Testis (tissue), 2 donors: ENCODE measurements at regions not wholly inside any gene's neighbourhood (a gene's known extent, or its start where the extent isn't known, plus 50 kb on each side); places are given as distances from the start of the nearest gene placed in this dataset.

Source experiments
- DNase-seq: peaks from one replicate; pipeline ENCODE4 v3.0.0-alpha.2; 2019
- H3K27ac ChIP-seq, 2 donors: fragments of 200-600 bp; sonication (generic); one replicate each; pipeline ENCODE4 v1.5.1; 2019
- H3K27me3 ChIP-seq: fragments of 200-600 bp; sonication (generic); one replicate; pipeline ENCODE4 v1.5.1; 2019
- H3K36me3 ChIP-seq: fragments of 200-600 bp; sonication (generic); one replicate; pipeline ENCODE4 v1.5.1; 2017; ENCODE audit warnings: low read depth; ENCODE audit errors: missing control alignments
- H3K4me1 ChIP-seq: fragments of 200-600 bp; sonication (generic); one replicate; pipeline ENCODE4 v1.5.1; 2019
- H3K4me3 ChIP-seq, 2 donors: fragments of 200-600 bp; sonication (generic); one replicate each; pipeline ENCODE4 v1.5.1; 2017 to 2019
- H3K9me3 ChIP-seq: fragments of 200-600 bp; sonication (generic); one replicate; pipeline ENCODE4 v1.5.1; 2017
- POLR2A ChIP-seq: fragments of 450-650 bp; IDR thresholded peaks from one replicate; pipeline ENCODE4 v1.6.1; 2017; ENCODE audit warnings: antibody characterized with exemption, mild to moderate bottlenecking, moderate library complexity
- WGBS, 2 donors: methylation state at CpG; one replicate each; pipeline ENCODE4 v1.1.5; 2018; 5-methylcytosine and 5-hydroxymethylcytosine counted together
- intact Hi-C: fragments of 100-400 bp; cut with DNase I; formaldehyde crosslinking; loops from one replicate; pipeline ENCODE4 v1.15.1; 2023; ENCODE audit warnings: low total_unique reads
- TF ChIP-seq, protein P1 (sequence below), 3 experiments: fragments of 450-650 bp in 2 of 3; fragments of 200-600 bp in 1 of 3; sonication (generic) in 1 of 3; IDR thresholded peaks; one replicate each; pipeline ENCODE4 v1.5.1; 2016 to 2019; ENCODE audit warnings: antibody characterized with exemption in 3 of 3, mild to moderate bottlenecking in 2 of 3, moderate library complexity in 1 of 3

DNA sequence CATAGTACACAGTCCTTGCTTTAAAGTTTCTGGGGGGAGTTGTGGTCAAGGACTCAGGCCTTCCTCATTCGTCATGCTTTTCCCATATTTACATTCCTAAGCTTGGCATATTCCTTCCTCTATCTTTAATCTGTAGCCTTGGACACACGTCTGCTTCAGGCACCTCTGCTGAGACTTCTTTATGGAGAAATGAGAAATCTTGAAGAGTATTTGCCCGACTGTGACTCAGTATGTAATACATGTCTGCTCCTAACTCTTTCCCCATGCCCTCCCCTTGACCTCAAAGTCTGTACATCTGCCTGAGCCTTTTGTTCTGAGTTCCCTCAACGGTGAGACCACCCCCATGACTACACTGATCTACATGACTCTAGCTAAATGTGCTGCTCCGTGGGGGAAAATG, 246.1 kb downstream of the SI start:
- TF ChIP-seq, protein P1, sequence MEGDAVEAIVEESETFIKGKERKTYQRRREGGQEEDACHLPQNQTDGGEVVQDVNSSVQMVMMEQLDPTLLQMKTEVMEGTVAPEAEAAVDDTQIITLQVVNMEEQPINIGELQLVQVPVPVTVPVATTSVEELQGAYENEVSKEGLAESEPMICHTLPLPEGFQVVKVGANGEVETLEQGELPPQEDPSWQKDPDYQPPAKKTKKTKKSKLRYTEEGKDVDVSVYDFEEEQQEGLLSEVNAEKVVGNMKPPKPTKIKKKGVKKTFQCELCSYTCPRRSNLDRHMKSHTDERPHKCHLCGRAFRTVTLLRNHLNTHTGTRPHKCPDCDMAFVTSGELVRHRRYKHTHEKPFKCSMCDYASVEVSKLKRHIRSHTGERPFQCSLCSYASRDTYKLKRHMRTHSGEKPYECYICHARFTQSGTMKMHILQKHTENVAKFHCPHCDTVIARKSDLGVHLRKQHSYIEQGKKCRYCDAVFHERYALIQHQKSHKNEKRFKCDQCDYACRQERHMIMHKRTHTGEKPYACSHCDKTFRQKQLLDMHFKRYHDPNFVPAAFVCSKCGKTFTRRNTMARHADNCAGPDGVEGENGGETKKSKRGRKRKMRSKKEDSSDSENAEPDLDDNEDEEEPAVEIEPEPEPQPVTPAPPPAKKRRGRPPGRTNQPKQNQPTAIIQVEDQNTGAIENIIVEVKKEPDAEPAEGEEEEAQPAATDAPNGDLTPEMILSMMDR (IDR thresholded peaks at IDR 0.05), result no peak
- no peak for TF ChIP-seq POLR2A
- Histone ChIP-seq H3K27ac (no peak overlapping the region), H3K36me3 (no peaks in the 10 kb centered on the region), H3K9me3 (no peaks in the 10 kb centered on the region), H3K4me1 (no peaks in the 10 kb centered on the region), H3K4me3 (no peak overlapping the region), H3K27me3 (no peaks in the 10 kb centered on the region)
- DNase-seq, result no peak
- 50 to 64% methylated on average over 5 of the region's 5 CpGs for WGBS, 2 donors
- intact Hi-C loops, result no loop called here

DNA sequence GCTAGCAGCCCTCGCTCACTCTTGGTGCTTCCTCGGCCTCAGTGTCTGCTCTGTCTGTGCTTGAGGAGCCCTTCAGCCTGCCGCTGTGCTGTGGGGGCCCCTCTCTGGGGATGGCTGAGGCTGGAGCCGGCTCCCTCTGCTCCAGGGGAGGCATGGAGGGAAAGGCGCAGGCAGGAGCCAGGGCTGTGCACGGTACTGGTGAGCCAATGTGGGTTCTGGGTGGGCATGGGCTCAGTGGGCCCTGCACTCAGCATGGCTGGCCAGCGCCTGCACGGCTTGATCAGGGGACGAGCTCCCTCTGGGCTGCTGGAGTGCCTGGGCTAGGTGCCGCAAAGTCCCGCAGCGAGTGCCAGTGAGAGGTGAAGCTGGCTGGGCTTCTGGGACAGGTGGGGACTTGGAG, 260.0 kb downstream of the SI start:
- intact Hi-C loops, result no loop called here
- no peak for TF ChIP-seq POLR2A
- TF ChIP-seq, protein P1 (IDR thresholded peaks at IDR 0.05), result no peak
- WGBS, 2 donors, result 95 to 100% methylated on average over 7 to 12 of the region's 12 CpGs

DNA sequence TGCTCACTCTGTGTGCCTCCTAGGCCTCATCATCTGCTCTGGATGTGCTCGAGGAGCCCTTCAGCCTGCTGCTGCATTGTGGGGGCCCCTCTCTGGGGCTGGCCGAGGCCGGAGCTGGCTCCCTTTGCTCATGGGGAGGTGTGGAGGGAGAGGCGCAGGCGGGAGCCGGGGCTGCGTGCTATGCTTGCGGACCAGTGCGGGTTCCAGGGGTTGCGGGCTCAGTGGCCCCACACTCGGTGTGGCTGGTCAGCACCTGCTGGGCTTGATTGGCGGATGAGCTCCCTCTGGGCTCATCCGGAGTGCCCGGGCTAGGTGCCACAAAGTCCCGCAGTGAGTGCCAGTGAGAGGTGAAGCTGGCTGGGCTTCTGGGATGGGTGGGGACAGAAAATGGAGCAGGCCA, 264.2 kb downstream of the SI start:
- Histone ChIP-seq H3K4me3 (no peak overlapping the region), H3K27me3 (no peaks in the 10 kb centered on the region), H3K27ac (no peak overlapping the region), H3K4me1 (no peaks in the 10 kb centered on the region), H3K9me3 (no peaks in the 10 kb centered on the region), H3K36me3 (no peaks in the 10 kb centered on the region)
- intact Hi-C loops, result no loop called here
- TF ChIP-seq, protein P1 (IDR thresholded peaks at IDR 0.05), result no peak
- TF ChIP-seq POLR2A, result no peak
- WGBS, 2 donors, result 94 to 100% methylated on average over 11 to 15 of the region's 15 CpGs
- DNase-seq, result no peak

More for the DNA sequence above, 260.0 kb downstream of the SI start:
- H3K27ac ChIP-seq, result no peak overlapping the region
- no peaks in the 10 kb centered on the region for H3K9me3 ChIP-seq
- H3K4me3 ChIP-seq, result no peak overlapping the region
- H3K36me3 ChIP-seq, result no peaks in the 10 kb centered on the region
- H3K4me1 ChIP-seq, result no peaks in the 10 kb centered on the region
- H3K27me3 ChIP-seq, result no peaks in the 10 kb centered on the region
- no peak for DNase-seq

DNA sequence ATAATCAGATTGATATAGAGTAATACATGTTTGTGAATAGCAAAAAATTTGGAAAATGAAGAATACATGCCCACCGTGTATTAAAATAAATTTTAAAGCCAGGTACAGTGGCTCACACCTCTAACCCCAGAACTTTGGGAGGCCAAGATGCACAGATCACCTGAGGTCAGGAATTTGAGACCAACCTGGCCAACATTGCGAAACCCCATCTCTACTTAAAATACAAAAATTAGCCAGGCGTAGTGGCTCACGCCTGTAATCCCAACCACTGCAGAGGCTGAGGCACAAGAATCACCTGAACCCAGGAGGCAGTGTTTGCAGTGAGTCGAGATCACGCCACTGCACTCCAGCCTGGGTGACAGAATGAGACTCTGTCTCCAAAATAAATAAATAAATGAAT, 266.3 kb downstream of the SI start:
- no peak overlapping the region for H3K4me3 ChIP-seq
- intact Hi-C loops, result no loop called here
- DNase-seq, result no peak
- H3K27me3 ChIP-seq, result no peaks in the 10 kb centered on the region
- no peaks in the 10 kb centered on the region for H3K4me1 ChIP-seq
- 90 to 94% methylated on average over 6 of the region's 6 CpGs for WGBS, 2 donors
- no peak for TF ChIP-seq POLR2A
- TF ChIP-seq, protein P1 (IDR thresholded peaks at IDR 0.05), result no peak
- H3K9me3 ChIP-seq, result no peaks in the 10 kb centered on the region
- H3K27ac ChIP-seq, result no peak overlapping the region
- H3K36me3 ChIP-seq, result no peaks in the 10 kb centered on the region

DNA sequence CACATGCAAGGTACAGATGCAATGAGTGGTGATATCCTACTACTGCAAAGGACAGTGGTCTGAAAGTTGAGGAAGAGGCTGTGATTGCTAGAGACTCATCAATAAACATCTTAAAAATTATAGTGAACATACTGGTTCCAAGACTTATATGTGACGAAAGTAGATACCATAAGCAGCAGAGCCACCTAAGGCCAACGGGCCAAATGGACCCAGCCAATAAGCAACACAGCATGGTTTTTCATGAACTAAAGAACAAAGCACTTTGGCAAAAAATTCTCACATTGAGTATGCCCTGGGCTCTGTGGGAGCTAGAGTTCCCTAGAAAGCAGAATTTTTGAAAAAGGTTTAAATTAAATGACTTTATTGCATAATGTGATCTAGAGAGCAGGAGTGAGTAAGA, 272.1 kb downstream of the SI start:
- no peak for TF ChIP-seq POLR2A
- TF ChIP-seq, protein P1 (IDR thresholded peaks at IDR 0.05), result no peak
- Histone ChIP-seq H3K4me1 (no peaks in the 10 kb centered on the region), H3K27me3 (no peaks in the 10 kb centered on the region), H3K27ac (no peak overlapping the region), H3K36me3 (no peaks in the 10 kb centered on the region), H3K4me3 (no peak overlapping the region), H3K9me3 (no peaks in the 10 kb centered on the region)
- intact Hi-C loops, result no loop called here
- 93 to 98% methylated on average over 2 of the region's 2 CpGs for WGBS, 2 donors
- no peak for DNase-seq
